Adrenal gland (tissue), 5 donors: ENCODE measurements at regions not wholly inside any gene's neighbourhood (a gene's known extent, or its start where the extent isn't known, plus 50 kb on each side); places are given as distances from the start of the nearest gene placed in this dataset.

ENCODE experiments used
- CTCF ChIP-seq, 6 experiments: fragments of 450-650 bp in 4 of 6; fragments of 200-600 bp in 2 of 6; sonication (generic) in 1 of 6; IDR thresholded peaks; 1 replicate in 5 of 6; 2 replicates in 1 of 6; pipeline versions ENCODE4 v1.5.1 to v1.8.0; 2016 to 2021; ENCODE audit warnings: antibody characterized with exemption in 6 of 6, mild to moderate bottlenecking in 2 of 6, moderate library complexity in 1 of 6
- POLR2A ChIP-seq, 2 donors: fragments of 450-650 bp; IDR thresholded peaks; one replicate each; pipeline ENCODE4 v1.6.1; 2017; ENCODE audit warnings: antibody characterized with exemption in 2 of 2, mild to moderate bottlenecking in 2 of 2, moderate library complexity in 1 of 2
- donor health status: DM: no; HTN: no; CAD: no.

GRCh38 chr4:157775971-157776370, 396.9 kb downstream of the GASK1B start:
- TF ChIP-seq CTCF (IDR thresholded peaks at IDR 0.05) (no peak), POLR2A (IDR thresholded peaks at IDR 0.05) (no peak)
